Prostate gland (tissue), 2 donors: ENCODE measurements at regions not wholly inside any gene's neighbourhood (a gene's known extent, or its start where the extent isn't known, plus 50 kb on each side); places are given as distances from the start of the nearest gene placed in this dataset.

Experiments
- DNase-seq: peaks from one replicate; pipeline ENCODE4 v3.0.0-alpha.2; 2019; ENCODE audit warnings: low spot score
- H3K27ac ChIP-seq, 2 donors: fragments of 200-600 bp; sonication (generic); 2 replicates each; pipeline ENCODE4 v1.5.1; 2017 to 2019
- H3K27me3 ChIP-seq: fragments of 200-600 bp; sonication (generic); replicated peaks from 2 replicates; pipeline ENCODE4 v1.5.1; 2019; ENCODE audit not compliant: insufficient read depth
- H3K36me3 ChIP-seq, 2 donors: fragments of 200-600 bp; sonication (generic); 1 replicate in 1 of 2; 2 replicates in 1 of 2; pipeline versions ENCODE4 v1.5.1 to v1.8.1; 2017 to 2019
- H3K4me1 ChIP-seq: fragments of 200-600 bp; sonication (generic); replicated peaks from 2 replicates; pipeline ENCODE4 v1.5.1; 2019
- H3K4me3 ChIP-seq, 2 donors: fragments of 200-600 bp; sonication (generic); 2 replicates each; pipeline ENCODE4 v1.5.1; 2017 to 2019
- H3K9me3 ChIP-seq: fragments of 200-600 bp; sonication (generic); 2 replicates; pipeline ENCODE4 v1.5.1; 2017
- CTCF ChIP-seq, 4 experiments: fragments of 200-600 bp in 2 of 4; fragments of 450-650 bp in 2 of 4; sonication (generic) in 2 of 4; IDR thresholded peaks; 1 replicate in 3 of 4; 2 replicates in 1 of 4; pipeline ENCODE4 v1.5.1; 2016 to 2019; ENCODE audit warnings: antibody characterized with exemption in 4 of 4, mild to moderate bottlenecking in 2 of 4, moderate library complexity in 2 of 4
- POLR2A ChIP-seq: fragments of 450-650 bp; IDR thresholded peaks from one replicate; pipeline ENCODE4 v1.6.1; 2016; ENCODE audit warnings: antibody characterized with exemption, mild to moderate bottlenecking
- POLR2AphosphoS5 ChIP-seq: sonication (generic); formaldehyde crosslinking; IDR thresholded peaks from one replicate; pipeline ENCODE4 v1.6.1; 2017; ENCODE audit warnings: antibody characterized with exemption
- WGBS: methylation state at CpG from one replicate; pipeline ENCODE4 v1.1.5; 2018; 5-methylcytosine and 5-hydroxymethylcytosine counted together
- intact Hi-C: fragments of 100-400 bp; cut with DNase I; formaldehyde crosslinking; loops from one replicate; pipeline ENCODE4 v1.14.2; 2022

- TF ChIP-seq POLR2A, result no peak
- no peak for TF ChIP-seq POLR2AphosphoS5
- TF ChIP-seq CTCF (IDR thresholded peaks at IDR 0.05), result no peak
- H3K36me3 ChIP-seq, result no peaks in the 10 kb centered on the region
- DNase-seq, result no peak
- H3K27ac ChIP-seq, result no peak overlapping the region
- H3K4me3 ChIP-seq, result no peak overlapping the region
- H3K9me3 ChIP-seq, result no peaks in the 10 kb centered on the region
- H3K27me3 ChIP-seq, result no peaks in the 10 kb centered on the region
- intact Hi-C loops, result no loop called here
- WGBS, result 97% methylated on average over 4 of the region's 4 CpGs
- no peaks in the 10 kb centered on the region for H3K4me1 ChIP-seq
Measured at GRCh38 chr6:76533661-76534060, 461.2 kb upstream of the IMPG1 start.

GRCh38 chr6:76532647-76533046 lies 460.2 kb upstream of the IMPG1 start:
- Histone ChIP-seq H3K27me3 (no peaks in the 10 kb centered on the region), H3K4me3 (no peak overlapping the region), H3K36me3 (no peaks in the 10 kb centered on the region), H3K4me1 (no peaks in the 10 kb centered on the region), H3K27ac (no peak overlapping the region), H3K9me3 (no peaks in the 10 kb centered on the region)
- intact Hi-C loops, result no loop called here
- no peak for DNase-seq
- 75% methylated on average over 2 of the region's 2 CpGs for WGBS
- no peak for TF ChIP-seq POLR2AphosphoS5
- TF ChIP-seq CTCF (IDR thresholded peaks at IDR 0.05), result no peak
- no peak for TF ChIP-seq POLR2A

GRCh38 chr6:76518443-76518842 lies 446.0 kb upstream of the IMPG1 start:
- Histone ChIP-seq H3K4me1 (no peaks in the 10 kb centered on the region), H3K9me3 (no peaks in the 10 kb centered on the region), H3K27me3 (no peaks in the 10 kb centered on the region), H3K27ac (no peak overlapping the region), H3K36me3 (no peaks in the 10 kb centered on the region), H3K4me3 (no peak overlapping the region)
- no peak for DNase-seq
- intact Hi-C loops, result no loop called here
- TF ChIP-seq POLR2A (no peak), CTCF (IDR thresholded peaks at IDR 0.05) (no peak), POLR2AphosphoS5 (no peak)

- no peak for DNase-seq
- 84% methylated on average over 4 of the region's 4 CpGs for whole genome bisulfite sequencing
- no peak overlapping the region for H3K4me3 ChIP-seq
- no peaks in the 10 kb centered on the region for H3K4me1 ChIP-seq
- intact Hi-C loops, result no loop called here
- no peaks in the 10 kb centered on the region for H3K27me3 ChIP-seq
- no peaks in the 10 kb centered on the region for H3K36me3 ChIP-seq
- no peaks in the 10 kb centered on the region for H3K9me3 ChIP-seq
- TF ChIP-seq CTCF (IDR thresholded peaks at IDR 0.05) (no peak), POLR2AphosphoS5 (no peak), POLR2A (no peak)
- H3K27ac ChIP-seq, result no peak overlapping the region
Measured at GRCh38 chr6:76516924-76517323, 444.5 kb upstream of the IMPG1 start.

- intact Hi-C loops, result no loop called here
- TF ChIP-seq POLR2A (no peak), POLR2AphosphoS5 (no peak), CTCF (IDR thresholded peaks at IDR 0.05) (no peak)
- H3K4me1 ChIP-seq, result no peaks in the 10 kb centered on the region
- no peaks in the 10 kb centered on the region for H3K36me3 ChIP-seq
- no peak overlapping the region for H3K27ac ChIP-seq
- H3K4me3 ChIP-seq, result no peak overlapping the region
- H3K9me3 ChIP-seq, result no peaks in the 10 kb centered on the region
- no peak for DNase-seq
- H3K27me3 ChIP-seq, result no peaks in the 10 kb centered on the region
Measured at GRCh38 chr6:76510489-76510888, 438.0 kb upstream of the IMPG1 start.
